ENCODE measurements at regions not wholly inside any gene's neighbourhood (a gene's known extent, or its start where the extent isn't known, plus 50 kb on each side); places are given as distances from the start of the nearest gene placed in this dataset.
"Not testable (repeated sequence)": the region's sequence is repeated elsewhere in the genome, so short reads cannot be mapped to it uniquely, and the experiment has no call there.

DNA sequence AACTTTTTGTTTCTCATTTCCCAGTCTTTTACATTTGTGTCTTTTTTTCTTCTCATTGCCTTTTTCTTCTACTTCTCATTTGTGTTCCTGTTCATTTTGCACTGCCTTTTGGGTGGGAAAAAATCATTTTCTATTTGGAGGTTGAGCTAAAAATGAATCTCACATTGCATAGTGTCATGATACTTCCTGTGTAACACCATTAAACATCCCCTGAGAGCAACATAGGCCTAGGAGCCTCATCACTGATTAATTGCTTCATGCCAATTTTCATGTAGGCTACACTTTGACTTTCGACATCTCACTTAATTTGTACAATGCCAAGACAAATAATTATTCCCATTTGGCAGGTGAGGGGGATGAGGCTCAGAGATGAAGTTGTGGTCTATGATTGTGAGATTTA, 279.2 kb downstream of the EDEM1 start:
- Histone ChIP-seq H3K36me3 (no peaks in the 10 kb centered on the region), H3K9me3 (no peaks in the 10 kb centered on the region), H3K27me3 (no peaks in the 10 kb centered on the region), H3K4me3 (no peak overlapping the region)
- DNase-seq: no peak

DNA sequence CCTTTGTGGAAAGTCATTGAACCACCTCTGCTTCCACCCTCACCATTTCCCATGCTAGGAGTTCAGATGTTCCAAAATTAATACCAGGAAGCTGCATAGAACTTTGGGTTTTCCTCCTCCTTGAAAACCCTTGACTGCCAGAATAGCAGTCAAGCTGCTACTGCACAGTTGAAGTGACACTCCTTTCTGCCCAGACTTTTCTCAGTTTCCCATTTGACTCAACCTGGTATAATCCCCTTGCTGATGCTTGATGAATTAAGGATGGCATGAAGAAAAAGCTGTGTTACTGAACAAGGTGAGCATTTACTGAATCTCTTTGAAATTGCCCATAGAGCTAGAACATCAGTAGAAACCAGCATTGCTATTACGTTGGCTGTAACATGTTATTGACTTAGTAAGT, 286.0 kb downstream of the EDEM1 start:
- Histone ChIP-seq H3K4me3 (no peak overlapping the region), H3K9me3 (no peaks in the 10 kb centered on the region), H3K36me3 (no peaks in the 10 kb centered on the region), H3K27me3 (no peaks in the 10 kb centered on the region)
- no peak for DNase-seq

DNA sequence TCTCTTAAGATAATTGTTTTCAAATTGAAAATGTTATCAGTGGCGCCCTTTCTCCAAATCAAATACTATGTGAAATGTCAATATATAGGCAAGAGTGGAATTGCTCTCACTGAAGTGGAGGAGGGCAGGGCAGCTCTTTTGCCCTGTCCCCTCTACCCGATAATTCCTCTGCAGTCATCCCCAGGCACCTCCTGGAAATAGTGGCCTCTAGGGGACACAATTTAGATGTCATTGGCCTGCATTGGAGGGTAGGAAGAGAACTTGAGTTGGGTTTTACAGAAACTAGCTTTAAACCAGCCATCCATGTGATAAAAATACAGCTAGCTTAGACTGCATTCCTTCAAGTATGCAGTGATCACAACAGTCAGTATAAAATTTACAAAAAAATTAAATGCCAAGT, 288.9 kb downstream of the EDEM1 start:
- H3K9me3 ChIP-seq: no peaks in the 10 kb centered on the region
- no peaks in the 10 kb centered on the region for H3K27me3 ChIP-seq
- no peak for DNase-seq
- no peak overlapping the region for H3K4me3 ChIP-seq
- H3K36me3 ChIP-seq: no peaks in the 10 kb centered on the region

DNA sequence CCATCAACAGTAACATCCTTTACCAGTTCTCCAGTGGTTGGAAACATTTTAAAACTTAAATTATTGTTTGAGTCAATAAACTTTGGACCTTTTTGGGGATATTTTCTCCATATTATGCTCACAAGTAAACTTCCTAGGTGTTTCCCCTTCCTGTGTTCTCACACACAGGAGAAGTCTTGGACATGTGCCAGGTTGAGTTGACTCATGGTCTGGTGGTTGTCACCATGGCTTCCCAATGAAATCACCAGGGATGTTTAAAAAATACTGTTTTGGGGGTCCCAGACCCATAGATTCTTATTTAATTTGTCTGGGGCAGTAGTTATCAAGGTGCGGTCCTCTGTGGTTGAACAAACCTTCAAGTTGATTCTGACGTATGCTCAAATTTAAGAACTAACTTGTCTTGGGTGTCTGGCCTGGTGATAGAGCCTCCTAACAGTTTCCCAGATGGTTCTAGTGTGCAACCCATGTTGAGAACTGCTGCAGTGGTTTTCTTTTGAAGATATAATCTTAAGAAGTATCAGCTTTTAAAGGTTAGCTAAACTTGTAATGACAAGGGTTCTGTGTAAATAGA, 291.8 kb downstream of the EDEM1 start:
- Histone ChIP-seq H3K4me3 (no peak overlapping the region), H3K9me3 (no peaks in the 10 kb centered on the region), H3K36me3 (no peaks in the 10 kb centered on the region), H3K27me3 (no peaks in the 10 kb centered on the region)
- DNase-seq: no peak

DNA sequence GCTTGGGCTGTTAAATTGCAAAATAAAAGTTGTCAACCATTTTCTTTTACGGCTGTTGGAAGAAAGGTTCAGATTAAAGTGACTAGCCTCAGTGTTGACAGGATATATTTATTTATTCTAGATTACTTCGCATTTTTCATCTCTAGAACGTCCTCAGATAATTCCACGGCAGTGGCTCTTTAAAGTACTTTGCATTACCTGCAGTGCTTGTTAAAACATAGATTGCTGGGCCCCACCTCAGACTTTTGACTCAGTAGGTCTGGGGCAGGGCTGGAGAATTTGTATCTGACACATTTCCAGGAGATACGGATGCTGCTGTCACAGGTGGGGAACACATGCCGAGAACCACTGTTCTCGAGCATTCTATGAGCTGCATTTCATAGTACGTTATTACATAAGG, 292.7 kb downstream of the EDEM1 start:
- H3K9me3 ChIP-seq: no peaks in the 10 kb centered on the region
- no peaks in the 10 kb centered on the region for H3K27me3 ChIP-seq
- H3K4me3 ChIP-seq: no peak overlapping the region
- H3K36me3 ChIP-seq: no peaks in the 10 kb centered on the region
- no peak for DNase-seq

DNA sequence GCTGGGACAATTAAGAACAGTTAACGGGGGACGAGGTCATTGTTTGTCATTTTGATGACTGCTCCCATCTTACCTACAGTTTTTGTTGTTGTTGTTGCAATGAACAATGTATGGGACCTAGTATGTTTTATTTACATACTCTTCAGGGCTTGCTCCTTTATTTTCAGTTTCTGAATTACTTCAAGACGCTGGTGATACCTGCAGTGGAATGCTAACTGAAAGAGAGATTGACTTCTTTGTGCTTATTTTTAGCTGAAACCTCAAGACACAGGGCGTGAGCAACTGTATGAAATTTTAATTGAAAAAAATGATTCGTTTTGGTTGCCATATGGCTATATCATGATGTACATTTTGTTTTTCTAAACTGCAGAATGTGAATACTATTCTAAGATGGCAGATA, 297.9 kb downstream of the EDEM1 start:
- no peak overlapping the region for H3K4me3 ChIP-seq
- DNase-seq: no peak
- H3K9me3 ChIP-seq: no peaks in the 10 kb centered on the region
- no peaks in the 10 kb centered on the region for H3K36me3 ChIP-seq
- no peaks in the 10 kb centered on the region for H3K27me3 ChIP-seq

DNA sequence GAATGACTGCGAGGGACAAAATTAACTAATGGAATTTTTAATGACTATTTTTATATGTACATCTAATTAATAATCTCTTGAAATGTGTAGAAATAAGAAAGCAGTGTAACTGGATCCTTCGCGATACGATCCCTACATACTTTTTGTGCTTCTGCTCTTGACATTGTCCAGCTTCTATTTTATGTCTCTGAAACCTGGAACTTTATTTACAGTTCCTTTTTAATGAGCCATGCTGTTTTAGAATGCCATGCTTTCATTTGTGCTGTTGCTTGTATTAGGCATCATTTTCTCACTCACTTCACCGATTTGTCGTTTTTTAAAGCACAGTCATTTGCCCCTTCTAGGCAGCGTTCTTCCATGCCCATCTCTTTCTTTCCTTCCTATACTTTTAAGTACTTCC, 301.3 kb downstream of the EDEM1 start:
- no peaks in the 10 kb centered on the region for H3K36me3 ChIP-seq
- no peaks in the 10 kb centered on the region for H3K27me3 ChIP-seq
- DNase-seq: no peak
- no peak overlapping the region for H3K4me3 ChIP-seq
- no peaks in the 10 kb centered on the region for H3K9me3 ChIP-seq

DNA sequence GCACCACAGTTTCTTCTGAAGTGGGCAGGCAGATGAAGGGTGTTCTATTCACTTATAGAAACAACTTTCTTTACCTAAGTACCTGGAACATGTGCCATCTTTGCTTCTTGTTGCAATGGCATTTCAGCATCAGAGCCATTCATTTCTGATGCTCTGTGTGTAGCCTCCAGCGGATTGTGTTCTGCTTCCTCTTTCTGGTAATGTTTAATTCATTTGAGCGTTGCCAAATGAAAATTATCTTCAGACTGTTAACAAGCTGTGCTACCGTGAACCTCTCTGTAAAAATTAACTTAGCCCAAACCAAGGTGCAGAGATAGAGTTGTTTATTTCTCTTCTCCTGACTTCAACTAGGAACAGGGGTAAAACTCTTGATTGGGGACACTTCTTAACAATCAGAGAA, 302.0 kb downstream of the EDEM1 start:
- no peaks in the 10 kb centered on the region for H3K9me3 ChIP-seq
- no peaks in the 10 kb centered on the region for H3K27me3 ChIP-seq
- H3K36me3 ChIP-seq: no peaks in the 10 kb centered on the region
- no peak for DNase-seq
- no peak overlapping the region for H3K4me3 ChIP-seq

DNA sequence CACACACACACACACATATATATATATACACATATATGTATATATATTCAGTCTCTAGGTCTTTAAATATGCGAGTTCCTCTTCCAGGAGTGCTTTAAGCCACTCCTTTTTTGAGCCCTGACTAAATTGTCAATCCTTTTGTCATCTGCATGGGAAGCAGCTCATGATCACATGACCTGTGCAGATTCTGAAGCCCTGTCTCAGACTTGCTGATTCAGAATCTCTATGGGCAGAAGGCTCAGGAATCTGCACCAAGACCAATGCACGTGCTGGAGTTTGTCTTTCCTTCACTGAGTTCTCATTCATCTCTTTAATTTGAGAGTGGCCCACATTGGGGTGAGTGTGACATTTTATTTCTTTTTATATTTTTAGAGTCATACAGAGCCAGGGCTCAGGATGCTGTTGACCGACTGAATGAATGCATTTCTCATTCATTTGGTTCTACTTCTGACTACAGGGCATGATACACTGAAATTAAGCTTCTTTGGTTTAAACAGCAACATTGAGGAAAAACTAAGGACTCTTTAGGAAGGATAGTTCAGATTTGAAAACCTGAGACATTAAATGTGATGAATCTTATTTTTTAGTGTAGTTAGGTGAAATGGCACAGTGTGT, 307.5 kb downstream of the EDEM1 start:
- DNase-seq: no peak
- Histone ChIP-seq H3K4me3 (no peak overlapping the region), H3K9me3 (no peaks in the 10 kb centered on the region), H3K36me3 (no peaks in the 10 kb centered on the region), H3K27me3 (no peaks in the 10 kb centered on the region)

DNA sequence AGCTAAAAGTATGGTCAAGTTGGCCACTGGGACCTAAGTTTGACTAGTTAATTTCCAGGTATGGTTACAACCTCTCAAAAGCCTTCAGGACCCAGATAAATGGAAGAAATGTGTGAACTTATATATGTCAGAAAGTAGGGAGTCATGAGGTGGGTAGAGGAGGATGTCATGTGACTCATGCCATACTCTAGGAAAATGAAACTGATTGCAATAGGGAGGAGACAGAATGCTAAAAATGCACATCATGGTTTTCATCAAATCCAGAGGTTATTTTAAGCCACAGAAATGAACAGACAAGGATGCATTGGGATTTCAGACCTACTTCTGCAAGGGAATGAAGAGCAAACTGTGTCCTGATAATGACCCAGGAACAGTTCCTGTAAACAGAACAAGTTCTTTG, 310.0 kb downstream of the EDEM1 start:
- Histone ChIP-seq H3K9me3 (no peaks in the 10 kb centered on the region), H3K27me3 (no peaks in the 10 kb centered on the region), H3K36me3 (no peaks in the 10 kb centered on the region), H3K4me3 (no peak overlapping the region)
- no peak for DNase-seq

DNA sequence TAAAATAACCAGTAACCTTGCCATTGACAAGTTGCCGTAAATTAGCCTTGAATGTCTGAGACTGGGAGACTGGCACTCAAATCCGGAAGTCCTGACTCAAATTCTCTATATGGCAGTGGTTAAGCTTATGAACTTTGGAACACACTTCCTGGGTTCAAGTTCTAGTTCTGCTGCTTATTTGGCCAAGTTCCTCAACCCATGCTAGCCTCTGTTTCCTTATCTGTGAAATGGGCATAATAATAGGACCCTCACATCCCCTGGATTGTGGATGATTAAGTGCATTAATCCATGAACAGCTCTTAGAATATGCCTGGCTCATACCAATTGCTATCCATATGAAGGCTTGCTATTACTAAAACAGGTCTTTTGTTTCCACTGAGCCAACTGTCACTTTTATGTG, 311.5 kb downstream of the EDEM1 start:
- Histone ChIP-seq H3K9me3 (no peaks in the 10 kb centered on the region), H3K4me3 (no peak overlapping the region), H3K27me3 (no peaks in the 10 kb centered on the region), H3K36me3 (no peaks in the 10 kb centered on the region)
- no peak for DNase-seq

DNA sequence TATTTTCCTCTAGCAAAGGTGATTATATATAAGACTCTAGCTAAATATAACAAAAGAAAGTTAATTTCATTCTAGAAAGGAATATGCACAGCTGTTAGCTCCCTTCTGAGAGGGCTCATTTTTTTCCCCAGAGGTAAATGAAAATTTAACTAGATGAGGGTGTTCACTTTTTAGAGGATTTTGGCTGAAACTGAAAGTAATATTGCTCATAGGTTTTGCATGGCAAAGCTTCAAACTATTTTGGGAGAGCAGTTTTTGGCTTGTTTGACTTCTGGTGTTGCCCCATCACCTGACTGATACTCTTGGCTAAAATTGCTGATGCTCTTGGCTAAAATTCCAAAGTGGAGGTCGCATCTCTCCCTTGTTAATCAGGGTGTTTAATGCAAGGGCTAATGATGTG, 311.9 kb downstream of the EDEM1 start:
- H3K36me3 ChIP-seq: no peaks in the 10 kb centered on the region
- DNase-seq: no peak
- no peaks in the 10 kb centered on the region for H3K27me3 ChIP-seq
- no peaks in the 10 kb centered on the region for H3K9me3 ChIP-seq
- H3K4me3 ChIP-seq: no peak overlapping the region

DNA sequence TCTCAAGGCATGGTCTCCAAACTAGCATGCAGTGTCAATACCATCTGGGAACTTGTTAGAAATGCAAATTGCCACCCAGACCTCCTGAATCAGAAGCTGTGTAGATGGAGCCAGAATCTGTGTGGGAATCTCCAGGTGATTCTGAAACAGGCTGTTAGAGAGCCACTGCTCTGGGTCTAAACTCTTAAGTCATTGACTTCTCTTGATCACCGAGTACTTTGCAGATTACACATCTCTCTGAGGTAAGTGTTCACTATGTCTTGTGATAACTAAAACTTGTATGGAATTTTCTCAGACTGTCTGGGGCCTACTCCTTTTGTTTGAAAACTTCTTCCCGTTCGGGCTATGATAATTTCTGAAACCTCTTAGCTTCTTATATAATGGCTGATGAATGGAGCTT, 315.6 kb downstream of the EDEM1 start:
- H3K36me3 ChIP-seq: no peaks in the 10 kb centered on the region
- no peak for DNase-seq
- no peaks in the 10 kb centered on the region for H3K27me3 ChIP-seq
- H3K9me3 ChIP-seq: no peaks in the 10 kb centered on the region
- H3K4me3 ChIP-seq: no peak overlapping the region

DNA sequence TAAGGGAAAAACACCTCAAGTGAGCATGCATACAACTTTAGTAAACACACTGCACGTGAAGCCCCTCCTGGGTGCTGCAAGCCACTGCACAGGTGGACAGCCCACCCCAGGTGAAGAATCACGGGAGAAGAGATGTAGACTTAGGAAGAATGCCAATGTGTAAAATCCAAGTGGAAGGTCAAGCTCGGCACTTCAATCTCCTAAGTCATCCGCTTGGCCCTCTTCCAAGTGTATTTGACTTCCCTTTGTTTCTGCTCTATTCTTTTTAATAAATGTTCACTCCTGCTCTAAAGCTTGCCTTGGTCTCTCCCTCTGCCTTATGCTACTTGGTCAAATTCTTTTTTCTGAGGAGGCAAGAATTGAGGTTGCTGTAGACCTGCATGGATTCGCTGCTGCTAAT, 316.6 kb downstream of the EDEM1 start:
- Histone ChIP-seq H3K4me3 (no peak overlapping the region), H3K36me3 (no peaks in the 10 kb centered on the region), H3K9me3 (no peaks in the 10 kb centered on the region), H3K27me3 (no peaks in the 10 kb centered on the region)
- DNase-seq: no peak

DNA sequence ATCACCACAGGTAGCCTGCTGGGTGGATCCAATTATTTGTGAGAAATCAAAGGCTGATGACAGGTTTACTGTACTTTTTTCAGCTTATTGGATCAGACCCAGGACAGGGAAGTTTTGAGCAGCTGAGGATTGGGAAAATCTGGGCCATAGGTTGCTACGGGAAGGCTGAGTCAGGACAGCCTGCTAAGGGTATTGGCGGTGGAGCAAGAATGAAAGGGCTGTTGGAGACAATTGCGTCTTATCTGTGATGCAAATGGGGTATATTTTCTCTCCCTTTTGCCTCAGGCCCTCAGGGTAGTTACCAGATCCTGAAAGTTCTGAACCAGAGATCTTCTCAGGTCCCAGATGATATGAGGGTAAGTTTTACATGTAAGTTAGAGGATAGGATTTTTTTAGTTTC, 317.7 kb downstream of the EDEM1 start:
- Histone ChIP-seq H3K27me3 (no peaks in the 10 kb centered on the region), H3K36me3 (no peaks in the 10 kb centered on the region), H3K4me3 (no peak overlapping the region), H3K9me3 (no peaks in the 10 kb centered on the region)
- no peak for DNase-seq

DNA sequence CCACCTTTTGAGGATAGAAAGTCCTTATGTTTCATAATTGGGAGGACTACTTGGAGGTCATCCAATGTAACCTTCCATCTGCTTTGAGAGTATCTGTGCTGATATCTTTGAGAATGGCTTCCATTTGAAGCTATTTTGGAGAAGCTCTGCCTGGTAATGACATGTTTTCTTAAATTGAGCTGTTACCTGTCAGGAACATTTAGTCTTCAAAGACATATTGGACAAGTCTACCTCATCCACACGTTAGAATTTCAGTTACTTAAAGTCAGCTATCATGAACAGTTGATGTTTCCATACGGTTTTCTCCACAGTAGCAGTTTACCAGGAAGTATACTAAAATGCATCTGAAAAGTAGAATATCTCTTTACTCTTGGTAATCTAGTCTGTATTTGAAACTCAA, 318.5 kb downstream of the EDEM1 start:
- H3K27me3 ChIP-seq: no peaks in the 10 kb centered on the region
- no peak for DNase-seq

DNA sequence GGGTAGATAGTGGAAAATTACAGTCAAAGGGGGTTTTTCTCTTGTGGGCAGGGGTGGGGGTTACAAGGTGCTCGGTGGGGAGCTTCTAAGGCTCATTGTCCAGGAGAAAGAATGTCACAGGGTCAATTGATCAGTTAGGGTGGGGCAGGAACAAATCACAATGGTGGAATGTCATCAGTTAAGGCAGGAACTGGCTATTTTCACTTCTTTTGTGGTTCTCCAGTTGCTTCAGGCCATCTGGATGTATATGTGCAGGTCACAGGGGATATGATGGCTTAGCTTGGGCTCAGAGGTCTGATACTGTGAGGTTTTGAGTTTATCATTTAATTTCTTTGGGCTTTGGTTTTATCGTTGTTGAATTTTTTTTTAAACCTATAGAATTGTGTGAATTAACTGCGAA, 321.4 kb downstream of the EDEM1 start:
- H3K4me3 ChIP-seq, H3K36me3 ChIP-seq, H3K27me3 ChIP-seq, H3K9me3 ChIP-seq, DNase-seq: not testable (repeated sequence)

More for the DNA sequence above, 318.5 kb downstream of the EDEM1 start:
- Histone ChIP-seq H3K4me3 (no peak overlapping the region), H3K36me3 (no peaks in the 10 kb centered on the region), H3K9me3 (no peaks in the 10 kb centered on the region)

DNA sequence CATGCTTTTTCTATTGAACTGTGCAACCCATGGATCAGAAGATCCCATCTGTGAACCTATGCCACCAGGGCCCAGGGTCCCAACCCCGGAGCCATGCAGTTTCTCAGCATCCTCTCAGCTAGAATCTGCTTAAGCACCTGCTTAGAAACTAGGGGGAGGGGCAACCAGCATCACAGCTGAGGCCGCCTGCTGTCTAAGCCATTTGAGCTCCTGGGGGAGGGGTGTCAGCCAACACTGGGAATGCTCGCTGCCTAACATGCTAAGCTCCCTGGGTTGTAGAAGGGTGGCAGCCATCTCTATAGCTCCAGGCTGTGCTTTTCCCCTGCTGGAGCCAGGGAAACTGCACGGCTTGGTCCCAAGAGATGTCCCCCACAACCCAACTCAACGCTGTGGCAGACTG, 322.8 kb downstream of the EDEM1 start:
- DNase-seq: no peak
- Histone ChIP-seq H3K27me3 (no peaks in the 10 kb centered on the region), H3K4me3 (no peak overlapping the region), H3K9me3 (no peaks in the 10 kb centered on the region), H3K36me3 (no peaks in the 10 kb centered on the region)

DNA sequence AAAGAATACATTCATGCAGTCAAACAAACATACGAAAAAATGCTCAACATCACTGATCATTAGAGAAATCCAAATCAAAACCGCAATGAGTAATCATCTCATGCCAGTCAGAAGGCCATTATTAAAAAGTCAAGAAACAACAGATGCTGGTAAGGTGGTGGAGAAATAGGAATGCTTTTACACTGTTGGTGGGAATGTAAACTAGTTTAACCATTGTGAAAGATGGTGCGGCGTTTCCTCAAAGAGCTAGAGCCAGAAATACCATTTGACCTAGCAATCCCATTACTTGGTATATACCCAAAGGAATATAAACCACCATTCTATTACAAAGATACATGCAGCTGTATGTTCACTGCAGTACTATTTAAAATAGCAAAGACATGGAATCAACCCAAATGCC, 330.4 kb downstream of the EDEM1 start:
- no peak for DNase-seq
- Histone ChIP-seq H3K9me3 (no peaks in the 10 kb centered on the region), H3K36me3 (no peaks in the 10 kb centered on the region), H3K4me3 (no peak overlapping the region), H3K27me3 (no peaks in the 10 kb centered on the region)

Data from MG63 (cell line).